Sigmoid colon (tissue), 6 donors: ENCODE measurements at regions not wholly inside any gene's neighbourhood (a gene's known extent, or its start where the extent isn't known, plus 50 kb on each side); places are given as distances from the start of the nearest gene placed in this dataset.
A peak's percentile ranks its signal among the peaks of the same experiment; 100 is the strongest.
"Not testable (repeated sequence)": the region's sequence is repeated elsewhere in the genome, so short reads cannot be mapped to it uniquely, and the experiment has no call there.

Source experiments
- DNase-seq: peaks from one replicate; pipeline ENCODE4 v3.0.0-alpha.2; 2019
- H3K27ac ChIP-seq, 4 donors: fragments of 200-600 bp; sonication (generic); one replicate each; pipeline ENCODE4 v1.5.1; 2016 to 2019; ENCODE audit warnings: mild to moderate bottlenecking in 1 of 4
- H3K27me3 ChIP-seq, 3 donors: fragments of 200-600 bp; sonication (generic); one replicate each; pipeline ENCODE4 v1.5.1; 2019; ENCODE audit warnings: mild to moderate bottlenecking in 1 of 3
- H3K36me3 ChIP-seq, 4 donors: fragments of 200-600 bp; sonication (generic); one replicate each; pipeline ENCODE4 v1.5.1; 2016 to 2019
- H3K4me1 ChIP-seq, 4 donors: fragments of 200-600 bp; sonication (generic); one replicate each; pipeline ENCODE4 v1.5.1; 2017 to 2019
- H3K4me3 ChIP-seq, 4 donors: fragments of 200-600 bp; sonication (generic); one replicate each; pipeline ENCODE4 v1.5.1; 2017 to 2019; ENCODE audit warnings: mild to moderate bottlenecking in 2 of 4, moderate library complexity in 1 of 4
- H3K9me3 ChIP-seq, 4 donors: fragments of 200-600 bp in 3 of 4; sonication (generic) in 3 of 4; one replicate each; pipeline versions ENCODE4 v1.5.1 to v1.6.1; 2013 to 2019
- CTCF ChIP-seq, 4 experiments: fragments of 450-650 bp in 3 of 4; fragments of 200-600 bp in 1 of 4; IDR thresholded peaks; one replicate each; pipeline ENCODE4 v1.5.1; 2016 to 2019; ENCODE audit warnings: antibody characterized with exemption in 4 of 4, mild to moderate bottlenecking in 3 of 4, moderate library complexity in 2 of 4
- EP300 ChIP-seq, 4 donors: sonication (generic); formaldehyde crosslinking; IDR thresholded peaks; one replicate each; pipeline ENCODE4 v1.6.1; 2017; ENCODE audit warnings: antibody characterized with exemption in 4 of 4
- POLR2A ChIP-seq, 2 donors: fragments of 450-650 bp; IDR thresholded peaks; one replicate each; pipeline ENCODE4 v1.6.1; 2016; ENCODE audit warnings: antibody characterized with exemption in 2 of 2, mild to moderate bottlenecking in 2 of 2, moderate library complexity in 2 of 2
- POLR2AphosphoS5 ChIP-seq, 4 donors: sonication (generic); formaldehyde crosslinking; IDR thresholded peaks; one replicate each; pipeline ENCODE4 v1.6.1; 2017; ENCODE audit warnings: antibody characterized with exemption in 4 of 4
- WGBS, 2 donors: extraction: QIAGEN DNeasy Blood & Tissue Kit; methylation state at CpG; one replicate each; pipeline ENCODE4 v1.1.7; 2013; 5-methylcytosine and 5-hydroxymethylcytosine counted together
- intact Hi-C: fragments of 100-400 bp; cut with DNase I; formaldehyde crosslinking; loops from one replicate; pipeline ENCODE4 v1.15.1; 2023
- donor health status: healthy with polysubstance abuse.
- donor health status: healthy.

DNA sequence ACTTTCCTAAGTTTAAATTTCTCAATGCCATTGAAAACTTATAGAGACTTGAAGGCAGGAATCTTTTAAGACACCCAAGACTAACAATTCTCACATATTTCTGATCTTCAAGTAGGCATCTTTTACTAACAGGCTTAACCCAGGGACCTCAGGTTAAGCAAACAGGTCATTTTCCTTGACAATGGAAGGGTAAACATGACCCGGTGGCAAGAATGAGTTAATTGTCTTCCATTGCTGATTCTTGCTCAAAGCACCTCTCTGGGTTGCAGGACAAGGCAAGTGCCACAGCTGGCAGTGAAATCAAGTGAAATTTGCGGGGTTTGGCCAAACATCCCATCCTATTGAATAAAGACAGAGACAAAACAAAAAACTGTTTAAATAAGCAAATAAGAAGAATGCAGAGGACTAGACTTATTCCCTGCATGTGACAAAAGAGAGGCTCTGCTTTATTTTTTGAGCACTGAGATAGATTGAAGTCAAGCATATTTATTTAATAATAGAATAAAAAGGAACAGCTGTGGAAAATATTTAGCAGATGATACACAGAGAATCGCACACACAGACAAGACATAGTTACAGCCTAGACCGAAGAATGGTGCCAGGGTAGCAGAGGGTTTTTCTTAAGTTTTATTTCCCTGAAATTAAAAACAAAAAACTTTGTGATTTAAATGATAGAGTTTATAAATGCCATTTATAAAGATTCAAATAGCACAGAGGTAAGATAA, 56.0 kb upstream of the MITF start:
- H3K36me3 ChIP-seq: no peaks in the 10 kb centered on the region
- H3K27me3 ChIP-seq: no peaks in the 10 kb centered on the region
- no peak for TF ChIP-seq CTCF (IDR thresholded peaks at IDR 0.05)
- no peak for TF ChIP-seq POLR2AphosphoS5 (IDR thresholded peaks at IDR 0.05)
- no peak for TF ChIP-seq POLR2A (IDR thresholded peaks at IDR 0.05)
- TF ChIP-seq EP300 (IDR thresholded peaks at IDR 0.05): no peak
- H3K4me1 ChIP-seq: peaks cover 0 to 18% (median 11%) of the 10 kb centered on the region in 4 donors
- WGBS, 2 donors: 51 to 54% methylated on average over 4 of the region's 4 CpGs
- no peaks in the 10 kb centered on the region for H3K9me3 ChIP-seq
- no peak for DNase-seq
- H3K4me3 ChIP-seq: no peak overlapping the region
- intact Hi-C loops: no loop called here
- no peak overlapping the region for H3K27ac ChIP-seq

DNA sequence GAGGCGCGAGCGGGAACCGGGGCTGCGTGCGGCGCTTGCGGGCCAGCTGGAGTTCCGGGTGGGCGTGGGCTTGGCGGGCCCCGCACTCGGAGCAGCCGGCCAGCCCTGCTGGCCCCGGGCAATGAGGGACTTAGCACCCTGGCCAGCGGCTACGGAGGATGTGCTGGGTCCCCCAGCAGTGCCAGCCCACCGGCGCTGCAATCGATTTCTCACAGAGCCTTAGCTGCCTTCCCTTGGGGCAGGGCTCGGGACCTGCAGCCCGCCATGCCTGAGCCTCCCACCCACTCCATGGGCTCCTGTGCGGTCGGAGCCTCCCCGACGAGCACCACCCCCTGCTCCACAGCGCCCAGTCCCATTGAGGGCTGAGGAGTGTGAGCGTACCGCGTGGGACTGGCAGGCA, 61.8 kb upstream of the MITF start:
- H3K4me1 ChIP-seq, H3K4me3 ChIP-seq, H3K36me3 ChIP-seq, H3K27me3 ChIP-seq, H3K27ac ChIP-seq, intact Hi-C loops, DNase-seq, H3K9me3 ChIP-seq: not testable (repeated sequence)
- WGBS, 2 donors: 96 to 98% methylated on average over 30 of the region's 30 CpGs

GRCh38 chr3:69675786-69676530, 63.3 kb upstream of the MITF start:
- Histone ChIP-seq H3K4me3 (no peak overlapping the region), H3K27ac (peak overlapping the region in 1 of 4 donors; percentile 3), H3K36me3 (no peaks in the 10 kb centered on the region), H3K4me1 (peaks cover 0 to 5% (median 0%) of the 10 kb centered on the region in 4 donors), H3K27me3 (no peaks in the 10 kb centered on the region), H3K9me3 (no peaks in the 10 kb centered on the region)
- TF ChIP-seq CTCF (IDR thresholded peaks at IDR 0.05): no peak
- intact Hi-C loops: no loop called here
- 29 to 63% methylated on average over 6 of the region's 6 CpGs for WGBS, 2 donors
- DNase-seq: no peak

DNA sequence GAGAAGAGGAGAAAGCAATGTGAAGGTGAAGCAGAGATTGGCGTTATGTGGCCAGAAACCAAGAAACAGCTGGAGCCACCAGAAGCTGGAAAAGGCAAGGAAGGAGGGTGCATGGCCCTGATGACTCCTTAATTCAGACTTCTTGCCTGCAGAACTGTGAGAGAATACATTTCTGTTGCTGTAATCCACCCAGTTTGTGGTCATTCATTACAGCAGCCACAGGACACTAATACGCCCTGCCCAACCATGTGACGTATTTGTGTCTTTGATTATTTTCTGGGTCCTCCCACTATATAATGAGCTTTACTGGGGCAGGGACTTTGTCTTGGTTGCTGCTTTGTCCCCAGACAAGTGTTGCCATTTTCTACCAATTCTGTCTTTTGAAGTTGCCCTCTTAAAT, 64.5 kb upstream of the MITF start:
- Histone ChIP-seq H3K27me3 (no peaks in the 10 kb centered on the region), H3K27ac (no peak overlapping the region), H3K9me3 (no peaks in the 10 kb centered on the region), H3K4me3 (no peak overlapping the region), H3K4me1 (peaks cover 0 to 5% (median 0%) of the 10 kb centered on the region in 4 donors), H3K36me3 (no peaks in the 10 kb centered on the region)
- TF ChIP-seq POLR2A (IDR thresholded peaks at IDR 0.05) (no peak), POLR2AphosphoS5 (IDR thresholded peaks at IDR 0.05) (no peak), CTCF (IDR thresholded peaks at IDR 0.05) (no peak), EP300 (IDR thresholded peaks at IDR 0.05) (no peak)
- intact Hi-C loops: no loop called here
- 94 to 95% methylated on average over 3 of the region's 3 CpGs for WGBS, 2 donors
- no peak for DNase-seq

DNA sequence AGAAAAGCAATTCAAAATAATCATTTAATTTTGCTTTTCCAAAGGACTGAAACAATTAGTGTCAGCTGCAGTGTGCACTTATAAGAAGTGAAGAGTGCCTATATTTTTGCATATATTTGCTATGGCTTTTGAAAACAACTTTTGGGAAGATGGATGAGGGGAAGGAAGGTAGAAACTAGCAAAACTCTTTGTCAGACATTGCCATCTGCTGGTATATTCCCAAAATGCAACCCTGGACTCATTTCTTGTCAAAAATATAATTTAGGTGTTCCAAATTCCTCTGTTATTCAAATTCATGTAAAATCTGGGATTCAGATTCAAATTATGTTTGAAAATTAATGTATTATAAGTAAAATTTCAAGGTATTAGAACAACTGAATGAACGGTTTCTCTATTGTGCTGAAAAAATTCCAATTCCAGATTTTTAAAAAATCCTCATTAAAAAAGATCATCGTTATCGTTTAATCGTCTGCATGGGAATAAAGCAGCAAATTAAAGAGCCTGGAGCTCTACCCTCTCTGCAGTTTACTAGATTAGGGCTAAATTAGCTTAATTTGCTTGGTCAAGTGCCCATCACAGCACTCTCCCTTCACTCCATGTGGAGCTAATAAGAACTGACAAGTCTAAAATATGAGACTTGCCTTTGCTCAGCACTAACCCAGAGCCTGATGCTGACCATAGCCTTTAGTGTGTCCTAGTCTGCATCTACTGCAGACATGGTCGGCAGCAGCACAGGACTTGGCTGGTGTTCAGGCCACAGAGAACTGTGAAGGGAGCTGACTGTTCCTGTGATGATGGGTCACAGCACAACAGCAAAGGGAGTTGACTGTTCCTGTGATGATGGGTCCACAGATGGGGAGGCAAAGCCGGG, 67.9 kb upstream of the MITF start:
- Histone ChIP-seq H3K4me3 (no peak overlapping the region), H3K36me3 (no peaks in the 10 kb centered on the region), H3K27me3 (no peaks in the 10 kb centered on the region), H3K9me3 (no peaks in the 10 kb centered on the region), H3K4me1 (peaks cover 0 to 5% (median 0%) of the 10 kb centered on the region in 4 donors), H3K27ac (no peak overlapping the region)
- no peak for DNase-seq
- TF ChIP-seq POLR2A (IDR thresholded peaks at IDR 0.05): no peak
- TF ChIP-seq CTCF (IDR thresholded peaks at IDR 0.05): peak; percentile 43 to 74 (median 61)
- TF ChIP-seq POLR2AphosphoS5 (IDR thresholded peaks at IDR 0.05): no peak
- TF ChIP-seq EP300 (IDR thresholded peaks at IDR 0.05): no peak
- 59 to 66% methylated on average over 6 of the region's 6 CpGs for WGBS, 2 donors
- intact Hi-C loops: loop anchor here (1.0 kb wide), 1 partner anchor 510 kb away; no protein-coding TSS in a partner anchor
